Hepatocyte (in vitro differentiated cells): ENCODE measurements at regions not wholly inside any gene's neighbourhood (a gene's known extent, or its start where the extent isn't known, plus 50 kb on each side); places are given as distances from the start of the nearest gene placed in this dataset.

Experiments used
- DNase-seq: peaks from one replicate; pipeline ENCODE4 v3.0.0-alpha.2; 2016; ENCODE audit warnings: low spot score
- H2AFZ ChIP-seq: fragments of 200-600 bp; sonication (generic); 2 replicates; pipeline ENCODE4 v1.6.0; 2016; ENCODE audit warnings: antibody characterized with exemption, mild to moderate bottlenecking
- H3K27ac ChIP-seq: fragments of 200-600 bp; sonication (generic); 2 replicates; pipeline ENCODE4 v1.5.1; 2016; ENCODE audit warnings: mild to moderate bottlenecking
- H3K27me3 ChIP-seq: fragments of 200-600 bp; sonication (generic); 2 replicates; pipeline ENCODE4 v1.6.1; 2016
- H3K36me3 ChIP-seq: fragments of 200-600 bp; sonication (generic); replicated peaks from 2 replicates; pipeline ENCODE4 v1.5.1; 2016; ENCODE audit warnings: low read depth; ENCODE audit not compliant: insufficient read depth
- H3K4me1 ChIP-seq: fragments of 200-600 bp; sonication (generic); 2 replicates; pipeline ENCODE4 v1.5.1; 2016; ENCODE audit warnings: mild to moderate bottlenecking, moderate library complexity; ENCODE audit not compliant: insufficient read depth
- H3K4me2 ChIP-seq: fragments of 200-600 bp; sonication (generic); 2 replicates; pipeline ENCODE4 v1.6.0; 2016
- H3K4me3 ChIP-seq: fragments of 200-600 bp; sonication (generic); 2 replicates; pipeline ENCODE4 v1.5.1; 2016; ENCODE audit warnings: mild to moderate bottlenecking
- H3K79me2 ChIP-seq: fragments of 200-600 bp; sonication (generic); 2 replicates; pipeline ENCODE4 v1.6.0; 2017; ENCODE audit warnings: mild to moderate bottlenecking
- H3K9me2 ChIP-seq: fragments of 200-600 bp; sonication (generic); replicated peaks from 2 replicates; pipeline ENCODE4 v1.6.0; 2017; ENCODE audit warnings: mild to moderate bottlenecking; ENCODE audit not compliant: insufficient read depth
- H3K9me3 ChIP-seq: fragments of 200-600 bp; sonication (generic); 2 replicates; pipeline ENCODE4 v1.5.1; 2016; ENCODE audit warnings: low read depth, mild to moderate bottlenecking
- H4K20me1 ChIP-seq: fragments of 200-600 bp; sonication (generic); 2 replicates; pipeline ENCODE4 v1.6.0; 2016; ENCODE audit warnings: mild to moderate bottlenecking; ENCODE audit not compliant: insufficient read depth, poor library complexity, severe bottlenecking
- CTCF ChIP-seq: fragments of 200-600 bp; sonication (generic); IDR thresholded peaks from 2 replicates; pipeline ENCODE4 v1.5.1; 2016; ENCODE audit warnings: antibody characterized with exemption, mild to moderate bottlenecking; ENCODE audit not compliant: poor library complexity
- EZH2 ChIP-seq: fragments of 200-600 bp; sonication (generic); IDR thresholded peaks from 2 replicates; pipeline ENCODE4 v1.6.1; 2016; ENCODE audit warnings: antibody characterized with exemption, mild to moderate bottlenecking, borderline replicate concordance
- EZH2phosphoT487 ChIP-seq: fragments of 200-600 bp; sonication (generic); IDR thresholded peaks from one replicate; pipeline ENCODE4 v1.6.1; 2018; ENCODE audit warnings: antibody characterized with exemption, mild to moderate bottlenecking, low read depth, moderate library complexity; ENCODE audit not compliant: unreplicated experiment, severe bottlenecking
- WGBS: methylation state at CpG from one replicate; pipeline ENCODE4 v1.1.6; 2016; ENCODE audit warnings: low lambda C conversion rate; ENCODE audit errors: missing lambda C conversion rate; 5-methylcytosine and 5-hydroxymethylcytosine counted together

- Histone ChIP-seq H3K4me1 (no peaks in the 10 kb centered on the region), H2AFZ (no peak overlapping the region), H3K36me3 (no peaks in the 10 kb centered on the region), H3K27ac (no peak overlapping the region), H3K79me2 (no peaks in the 10 kb centered on the region), H3K4me2 (no peak overlapping the region), H3K9me3 (no peaks in the 10 kb centered on the region), H3K9me2 (no peaks in the 10 kb centered on the region), H3K4me3 (no peak overlapping the region), H4K20me1 (no peaks in the 10 kb centered on the region), H3K27me3 (no peaks in the 10 kb centered on the region)
- 78% methylated on average over 5 of the region's 5 CpGs for WGBS
- TF ChIP-seq CTCF (no peak), EZH2phosphoT487 (no peak), EZH2 (no peak)
- no peak for DNase-seq
Observed at GRCh38 chr12:58298803-58299202, 357.4 kb downstream of the ATP23 start.

- H3K4me2 ChIP-seq: no peak overlapping the region
- no peaks in the 10 kb centered on the region for H3K27me3 ChIP-seq
- H3K9me2 ChIP-seq: no peaks in the 10 kb centered on the region
- no peak overlapping the region for H2AFZ ChIP-seq
- H3K4me1 ChIP-seq: no peaks in the 10 kb centered on the region
- TF ChIP-seq EZH2 (no peak), CTCF (no peak), EZH2phosphoT487 (no peak)
- H3K27ac ChIP-seq: no peak overlapping the region
- no peaks in the 10 kb centered on the region for H3K9me3 ChIP-seq
- H3K36me3 ChIP-seq: no peaks in the 10 kb centered on the region
- H3K4me3 ChIP-seq: no peak overlapping the region
- DNase-seq: no peak
- H3K79me2 ChIP-seq: no peaks in the 10 kb centered on the region
- no peaks in the 10 kb centered on the region for H4K20me1 ChIP-seq
Observed at GRCh38 chr12:58299371-58299770, 358.0 kb downstream of the ATP23 start.

- no peak overlapping the region for H3K27ac ChIP-seq
- H3K4me1 ChIP-seq: no peaks in the 10 kb centered on the region
- TF ChIP-seq EZH2phosphoT487 (no peak), EZH2 (no peak), CTCF (no peak)
- no peaks in the 10 kb centered on the region for H3K79me2 ChIP-seq
- no peaks in the 10 kb centered on the region for H3K9me2 ChIP-seq
- no peak overlapping the region for H2AFZ ChIP-seq
- H3K4me3 ChIP-seq: no peak overlapping the region
- no peak for DNase-seq
- H3K9me3 ChIP-seq: no peaks in the 10 kb centered on the region
- H3K27me3 ChIP-seq: no peaks in the 10 kb centered on the region
- H4K20me1 ChIP-seq: no peaks in the 10 kb centered on the region
- 90% methylated on average over 8 of the region's 8 CpGs for WGBS
- no peak overlapping the region for H3K4me2 ChIP-seq
- no peaks in the 10 kb centered on the region for H3K36me3 ChIP-seq
Observed at GRCh38 chr12:58301038-58301729, 359.8 kb downstream of the ATP23 start.
